ENCODE measurements at regions not wholly inside any gene's neighbourhood (a gene's known extent, or its start where the extent isn't known, plus 50 kb on each side); places are given as distances from the start of the nearest gene placed in this dataset.

DNA sequence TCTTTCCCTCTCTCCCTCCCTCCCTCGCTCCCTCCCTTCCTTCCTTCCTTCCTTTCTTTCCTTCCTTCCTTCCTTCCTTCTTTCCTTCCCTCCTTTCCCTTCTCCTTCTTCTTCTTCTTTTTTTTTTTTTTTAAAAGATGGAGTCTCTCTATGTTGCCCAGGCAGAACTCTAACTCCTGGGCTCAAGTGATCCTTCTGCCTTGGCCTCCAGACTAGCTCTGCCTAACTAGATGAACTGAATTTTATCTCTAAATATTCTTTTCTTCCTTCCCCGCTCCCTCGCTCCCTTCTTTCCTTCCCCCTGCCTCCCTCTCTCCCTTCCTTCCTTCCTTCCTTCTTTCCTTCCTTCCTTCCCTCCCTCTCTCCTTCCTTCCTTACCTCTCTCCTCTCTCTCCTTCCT lies 170.5 kb upstream of the LHX5 start:
- no peaks in the 10 kb centered on the region for H3K79me2 ChIP-seq (ENCODE audit: insufficient read depth, low read length)
- H3K23ac ChIP-seq (ENCODE audit: insufficient read length, low read depth, low read length): no peak overlapping the region
- H2AK5ac ChIP-seq (ENCODE audit: insufficient read length, low read length): no peak overlapping the region
- no peak for DNase-seq
- no peak overlapping the region for H3K4me2 ChIP-seq (ENCODE audit: insufficient read depth, insufficient read length, low read length)
- H2AFZ ChIP-seq (ENCODE audit: low read length): no peak overlapping the region
- WGBS (ENCODE audit: extremely low coverage, insufficient read length, low lambda C conversion rate): 100% methylated on average over 2 of the region's 3 CpGs
- H3K4me3 Mint-ChIP-seq: no peak overlapping the region
- no peak overlapping the region for H3K27ac Mint-ChIP-seq
- H3K9me3 ChIP-seq (ENCODE audit: control insufficient read depth, low read depth, low read length): no peaks in the 10 kb centered on the region
- no peak overlapping the region for H2BK20ac ChIP-seq (ENCODE audit: low read depth, low read length, poor library complexity, severe bottlenecking)
- H3K23me2 ChIP-seq (ENCODE audit: insufficient read length, low read depth, low read length, poor library complexity, severe bottlenecking): no peaks in the 10 kb centered on the region
- no peak overlapping the region for H3K9ac ChIP-seq (ENCODE audit: extremely low read depth, insufficient read length, low read length)
- H4K5ac ChIP-seq (ENCODE audit: insufficient read length, low read depth, low read length): no peak overlapping the region
- no peaks in the 10 kb centered on the region; a peak in 1 of 7 replicates for H3K36me3 Mint-ChIP-seq (ENCODE audit: insufficient read depth in 1 of 3, low read depth in 3 of 3)
- no peaks in the 10 kb centered on the region for H3K9me3 Mint-ChIP-seq
- no peak overlapping the region for H4K8ac ChIP-seq (replicated peaks; ENCODE audit: insufficient read length, low read depth, low read length)
- no peak overlapping the region for H3K56ac ChIP-seq (ENCODE audit: insufficient read length, low read depth, low read length)
- H3K4ac ChIP-seq (ENCODE audit: low read depth, low read length): no peak overlapping the region
- no peak overlapping the region for H4K91ac ChIP-seq (ENCODE audit: insufficient read length, low read depth, low read length)
- H3K27me3 Mint-ChIP-seq (ENCODE audit: low read depth): peaks cover 38% of the 10 kb centered on the region
- no peaks in the 10 kb centered on the region for H3K79me1 ChIP-seq (ENCODE audit: insufficient read depth, low read depth, low read length, poor library complexity, severe bottlenecking)
- no peaks in the 10 kb centered on the region; the same call in 1 of the 2 replicates for H3K4me1 ChIP-seq (ENCODE audit: insufficient read depth, low read length)
- no peaks in the 10 kb centered on the region for H4K20me1 ChIP-seq (ENCODE audit: control insufficient read depth, insufficient read depth, insufficient read length)
- H3K4me1 Mint-ChIP-seq: peaks cover 25 to 50% of the 10 kb centered on the region in 2 experiments
- no peak overlapping the region for H3K18ac ChIP-seq (ENCODE audit: insufficient read length, low read depth, low read length)
- no peak overlapping the region for H2BK15ac ChIP-seq (ENCODE audit: low read depth, low read length)
- TF ChIP-seq, protein P1, sequence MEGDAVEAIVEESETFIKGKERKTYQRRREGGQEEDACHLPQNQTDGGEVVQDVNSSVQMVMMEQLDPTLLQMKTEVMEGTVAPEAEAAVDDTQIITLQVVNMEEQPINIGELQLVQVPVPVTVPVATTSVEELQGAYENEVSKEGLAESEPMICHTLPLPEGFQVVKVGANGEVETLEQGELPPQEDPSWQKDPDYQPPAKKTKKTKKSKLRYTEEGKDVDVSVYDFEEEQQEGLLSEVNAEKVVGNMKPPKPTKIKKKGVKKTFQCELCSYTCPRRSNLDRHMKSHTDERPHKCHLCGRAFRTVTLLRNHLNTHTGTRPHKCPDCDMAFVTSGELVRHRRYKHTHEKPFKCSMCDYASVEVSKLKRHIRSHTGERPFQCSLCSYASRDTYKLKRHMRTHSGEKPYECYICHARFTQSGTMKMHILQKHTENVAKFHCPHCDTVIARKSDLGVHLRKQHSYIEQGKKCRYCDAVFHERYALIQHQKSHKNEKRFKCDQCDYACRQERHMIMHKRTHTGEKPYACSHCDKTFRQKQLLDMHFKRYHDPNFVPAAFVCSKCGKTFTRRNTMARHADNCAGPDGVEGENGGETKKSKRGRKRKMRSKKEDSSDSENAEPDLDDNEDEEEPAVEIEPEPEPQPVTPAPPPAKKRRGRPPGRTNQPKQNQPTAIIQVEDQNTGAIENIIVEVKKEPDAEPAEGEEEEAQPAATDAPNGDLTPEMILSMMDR (conservative IDR thresholded peaks at IDR 0.05): no peak
- H3K14ac ChIP-seq (ENCODE audit: insufficient read depth, low read length): no peak overlapping the region
- H3T11ph ChIP-seq (ENCODE audit: low read length): no peak overlapping the region
- H2BK5ac ChIP-seq (ENCODE audit: insufficient read length, low read length): no peak overlapping the region
- H3K27ac ChIP-seq (ENCODE audit: insufficient read length, low read depth, low read length): no peak overlapping the region
- H3K27me3 ChIP-seq (ENCODE audit: insufficient read depth, low read length): no peaks in the 10 kb centered on the region; the same call in 1 of the 2 replicates
- H2BK120ac ChIP-seq (ENCODE audit: low read depth, low read length, poor library complexity, severe bottlenecking): no peak overlapping the region
- H2BK12ac ChIP-seq (ENCODE audit: insufficient read length, low read depth, low read length): no peak overlapping the region

Measured in H9 (cell line).